ENCODE measurements at regions not wholly inside any gene's neighbourhood (a gene's known extent, or its start where the extent isn't known, plus 50 kb on each side); places are given as distances from the start of the nearest gene placed in this dataset.

GRCh38 chr1:234909851-234910250 lies 218.8 kb downstream of the TOMM20 start:
- no peaks in the 10 kb centered on the region for H4K20me1 ChIP-seq (ENCODE audit: control insufficient read depth, insufficient read depth, insufficient read length)
- no peak overlapping the region for H3T11ph ChIP-seq (ENCODE audit: low read length)
- no peak overlapping the region for H2BK12ac ChIP-seq (ENCODE audit: insufficient read length, low read depth, low read length)
- H4K8ac ChIP-seq (replicated peaks; ENCODE audit: insufficient read length, low read depth, low read length) = no peak overlapping the region
- H4K91ac ChIP-seq (ENCODE audit: insufficient read length, low read depth, low read length) = no peak overlapping the region
- no peak for TF ChIP-seq CTCF (conservative IDR thresholded peaks at IDR 0.05)
- H3K23ac ChIP-seq (ENCODE audit: insufficient read length, low read depth, low read length) = no peak overlapping the region
- H4K5ac ChIP-seq (ENCODE audit: insufficient read length, low read depth, low read length) = no peak overlapping the region
- peaks cover 13% of the 10 kb centered on the region for H3K27me3 Mint-ChIP-seq (ENCODE audit: low read depth)
- no peaks in the 10 kb centered on the region for H3K79me1 ChIP-seq (ENCODE audit: insufficient read depth, low read depth, low read length, poor library complexity, severe bottlenecking)
- H3K4ac ChIP-seq (ENCODE audit: low read depth, low read length) = no peak overlapping the region
- H3K9ac ChIP-seq (ENCODE audit: extremely low read depth, insufficient read length, low read length) = no peak overlapping the region
- no peak overlapping the region for H2AK5ac ChIP-seq (ENCODE audit: insufficient read length, low read length)
- no peaks in the 10 kb centered on the region for H3K23me2 ChIP-seq (ENCODE audit: insufficient read length, low read depth, low read length, poor library complexity, severe bottlenecking)
- H3K56ac ChIP-seq (ENCODE audit: insufficient read length, low read depth, low read length) = no peak overlapping the region
- no peak overlapping the region for H2BK20ac ChIP-seq (ENCODE audit: low read depth, low read length, poor library complexity, severe bottlenecking)
- H2BK15ac ChIP-seq (ENCODE audit: low read depth, low read length) = no peak overlapping the region
- no peak overlapping the region for H2BK5ac ChIP-seq (ENCODE audit: insufficient read length, low read length)
- H3K4me3 Mint-ChIP-seq = no peak overlapping the region
- H3K14ac ChIP-seq (ENCODE audit: insufficient read depth, low read length) = no peak overlapping the region
- H3K9me3 ChIP-seq (ENCODE audit: control insufficient read depth, low read depth, low read length) = no peaks in the 10 kb centered on the region
- H3K36me3 Mint-ChIP-seq (ENCODE audit: insufficient read depth in 1 of 3, low read depth in 3 of 3) = peaks cover 0 to 8% (median 3%) of the 10 kb centered on the region in 3 experiments; a peak in 4 of 7 replicates
- peaks cover 9% of the 10 kb centered on the region; the same call in 1 of the 2 replicates for H3K4me1 ChIP-seq (ENCODE audit: insufficient read depth, low read length)
- H2AFZ ChIP-seq (ENCODE audit: low read length) = no peak overlapping the region
- H2BK120ac ChIP-seq (ENCODE audit: low read depth, low read length, poor library complexity, severe bottlenecking) = no peak overlapping the region
- H3K27me3 ChIP-seq (ENCODE audit: insufficient read depth, low read length) = no peaks in the 10 kb centered on the region
- no peaks in the 10 kb centered on the region for H3K79me2 ChIP-seq (ENCODE audit: insufficient read depth, low read length)
- DNase-seq = no peak
- WGBS (ENCODE audit: extremely low coverage, insufficient read length, low lambda C conversion rate) = no CpG with 5 or more reads among the region's 4 CpGs
- peaks cover 25 to 36% of the 10 kb centered on the region in 2 experiments for H3K4me1 Mint-ChIP-seq
- H3K18ac ChIP-seq (ENCODE audit: insufficient read length, low read depth, low read length) = no peak overlapping the region
- H3K4me2 ChIP-seq (ENCODE audit: insufficient read depth, insufficient read length, low read length) = no peak overlapping the region
- H3K9me3 Mint-ChIP-seq = peaks cover 2 to 8% of the 10 kb centered on the region in 2 experiments; a peak in 4 of 5 replicates
- H3K27ac Mint-ChIP-seq = no peak overlapping the region
- no peak overlapping the region for H3K27ac ChIP-seq (ENCODE audit: insufficient read length, low read depth, low read length)

Data from H9 (cell line).